Mesodermal cell (in vitro differentiated cells): ENCODE measurements at regions not wholly inside any gene's neighbourhood (a gene's known extent, or its start where the extent isn't known, plus 50 kb on each side); places are given as distances from the start of the nearest gene placed in this dataset.
"Not testable (repeated sequence)": the region's sequence is repeated elsewhere in the genome, so short reads cannot be mapped to it uniquely, and the experiment has no call there.

Source experiments
- H3K27ac ChIP-seq: 2 replicates; pipeline ENCODE4 v1.7.0; 2013; ENCODE audit warnings: mild to moderate bottlenecking, low read depth, low read length, moderate library complexity; ENCODE audit not compliant: severe bottlenecking
- H3K36me3 ChIP-seq: 2 replicates; pipeline ENCODE4 v1.7.1; 2013; ENCODE audit warnings: mild to moderate bottlenecking, low read length, moderate library complexity; ENCODE audit not compliant: control insufficient read depth, insufficient read depth
- H3K4me1 ChIP-seq: one replicate; pipeline ENCODE4 v1.7.1; 2013; ENCODE audit warnings: mild to moderate bottlenecking, low read length; ENCODE audit not compliant: insufficient read depth, control insufficient read depth, poor library complexity, severe bottlenecking
- H3K4me3 ChIP-seq: 2 replicates; pipeline ENCODE4 v1.7.0; 2013; ENCODE audit warnings: low read length, control low read depth, mild to moderate bottlenecking; ENCODE audit not compliant: insufficient read depth, poor library complexity, severe bottlenecking; ENCODE audit errors: extremely low read depth
- H3K9me3 ChIP-seq: 2 replicates; pipeline ENCODE4 v1.7.1; 2013; ENCODE audit warnings: mild to moderate bottlenecking, low read length, moderate library complexity; ENCODE audit not compliant: control insufficient read depth
- WGBS, 2 experiments: methylation state at CpG; one replicate each; pipeline ENCODE4 v1.1.5; 2013; ENCODE audit warnings: missing lambda C conversion rate in 2 of 2; ENCODE audit not compliant: insufficient coverage in 2 of 2; 5-methylcytosine and 5-hydroxymethylcytosine counted together

DNA sequence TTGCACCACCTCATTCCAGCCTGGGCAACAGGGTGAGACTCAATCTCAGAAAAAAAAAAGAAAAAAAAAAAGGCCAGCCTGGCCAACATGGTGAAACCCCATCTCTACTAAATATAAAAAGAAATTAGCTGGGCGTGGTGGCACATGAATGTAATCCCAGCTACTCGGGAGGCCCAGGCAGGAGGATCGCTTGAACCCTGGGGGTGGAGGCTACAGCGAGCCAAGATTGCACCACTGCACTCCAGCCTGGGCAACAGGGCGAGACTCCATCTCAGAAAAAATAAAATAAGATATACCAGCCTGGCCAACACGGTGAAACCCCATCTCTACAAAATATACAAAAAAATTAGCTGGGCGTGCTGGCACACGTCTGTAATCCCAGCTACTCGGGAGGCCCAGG lies 1602.3 kb downstream of the RPIA start:
- H3K36me3 ChIP-seq, H3K27ac ChIP-seq, H3K9me3 ChIP-seq, H3K4me3 ChIP-seq, H3K4me1 ChIP-seq: not testable (repeated sequence)
- 84 to 87% methylated on average over 5 of the region's 9 CpGs for WGBS, 2 experiments

DNA sequence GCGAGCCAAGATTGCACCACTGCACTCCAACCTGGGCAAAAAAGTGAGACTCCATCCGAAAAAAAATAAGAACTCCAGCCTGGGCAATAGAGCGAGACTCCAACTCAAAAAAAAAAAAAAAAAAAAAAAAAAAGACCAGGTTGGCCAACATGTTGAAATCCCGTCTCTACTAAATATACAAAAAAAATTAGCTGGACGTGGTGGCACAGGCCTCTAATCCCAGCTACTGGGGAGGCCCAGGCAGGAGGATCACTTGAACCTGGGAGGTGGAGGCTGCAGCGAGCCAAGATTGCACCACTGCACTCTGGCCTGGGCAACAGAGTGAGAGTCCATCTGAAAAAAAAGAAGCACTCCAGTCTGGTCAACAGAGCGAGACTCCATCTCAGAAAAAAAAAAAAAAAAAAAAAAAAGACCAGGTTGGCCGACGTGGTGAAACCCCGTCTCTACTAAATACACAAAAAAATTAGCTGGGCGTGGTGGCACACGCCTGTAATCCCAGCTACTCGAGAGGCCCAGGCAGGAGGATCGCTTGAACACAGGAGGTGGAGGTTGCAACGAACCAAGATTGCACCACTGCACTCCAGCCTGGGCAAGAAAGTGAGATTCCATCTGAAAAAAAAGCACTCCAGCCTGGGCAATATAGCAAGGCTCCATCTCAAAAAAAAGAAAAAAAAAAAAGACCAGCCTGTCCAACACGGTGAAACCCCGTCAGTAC lies 1603.7 kb downstream of the RPIA start:
- not testable (repeated sequence) for H3K9me3 ChIP-seq, H3K27ac ChIP-seq, H3K36me3 ChIP-seq, H3K4me3 ChIP-seq, H3K4me1 ChIP-seq
- WGBS, 2 experiments: 59 to 91% methylated on average over 5 of the region's 17 CpGs

DNA sequence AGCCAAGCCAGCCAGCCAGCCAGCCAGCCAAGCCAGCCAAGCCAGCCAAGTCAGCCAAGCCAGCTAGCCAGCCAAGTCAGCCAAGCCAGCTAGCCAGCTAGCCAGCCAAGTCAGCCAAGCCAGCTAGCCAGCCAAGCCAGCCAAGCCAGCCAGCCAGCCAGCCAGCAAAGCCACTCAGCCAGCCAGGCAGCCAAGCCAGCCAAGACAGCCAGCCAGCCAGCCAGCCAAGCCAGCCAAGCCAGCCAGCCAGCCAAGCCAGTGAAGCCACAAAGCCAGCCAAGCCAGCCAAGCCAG lies 1605.0 kb downstream of the RPIA start:
- H3K36me3 ChIP-seq, H3K4me3 ChIP-seq, H3K9me3 ChIP-seq, H3K4me1 ChIP-seq, H3K27ac ChIP-seq: not testable (repeated sequence)

DNA sequence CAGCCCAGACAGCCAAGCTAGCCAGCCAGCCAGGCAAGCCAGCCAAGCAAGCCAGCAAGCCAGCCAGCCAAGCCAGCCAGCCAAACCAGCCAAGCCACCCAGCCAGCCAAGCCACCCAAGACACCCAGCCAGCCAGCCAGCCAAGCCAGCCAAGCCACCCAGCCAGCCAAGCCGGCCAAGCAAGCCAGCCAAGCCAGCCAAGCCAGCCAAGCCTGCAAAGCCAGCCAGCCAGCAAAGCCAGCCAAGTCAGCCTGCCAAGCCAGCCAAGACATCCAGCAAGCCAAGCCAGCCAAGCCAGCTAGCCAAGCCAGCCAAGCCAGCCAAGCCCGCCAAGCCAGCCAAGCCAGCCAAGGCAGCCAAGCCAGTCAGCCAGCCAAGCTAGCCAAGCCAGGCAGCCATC lies 1606.2 kb downstream of the RPIA start:
- not testable (repeated sequence) for H3K9me3 ChIP-seq, H3K4me3 ChIP-seq, H3K27ac ChIP-seq, H3K4me1 ChIP-seq, H3K36me3 ChIP-seq
- no CpG with 5 or more reads among the region's 2 CpGs for WGBS, 2 experiments

DNA sequence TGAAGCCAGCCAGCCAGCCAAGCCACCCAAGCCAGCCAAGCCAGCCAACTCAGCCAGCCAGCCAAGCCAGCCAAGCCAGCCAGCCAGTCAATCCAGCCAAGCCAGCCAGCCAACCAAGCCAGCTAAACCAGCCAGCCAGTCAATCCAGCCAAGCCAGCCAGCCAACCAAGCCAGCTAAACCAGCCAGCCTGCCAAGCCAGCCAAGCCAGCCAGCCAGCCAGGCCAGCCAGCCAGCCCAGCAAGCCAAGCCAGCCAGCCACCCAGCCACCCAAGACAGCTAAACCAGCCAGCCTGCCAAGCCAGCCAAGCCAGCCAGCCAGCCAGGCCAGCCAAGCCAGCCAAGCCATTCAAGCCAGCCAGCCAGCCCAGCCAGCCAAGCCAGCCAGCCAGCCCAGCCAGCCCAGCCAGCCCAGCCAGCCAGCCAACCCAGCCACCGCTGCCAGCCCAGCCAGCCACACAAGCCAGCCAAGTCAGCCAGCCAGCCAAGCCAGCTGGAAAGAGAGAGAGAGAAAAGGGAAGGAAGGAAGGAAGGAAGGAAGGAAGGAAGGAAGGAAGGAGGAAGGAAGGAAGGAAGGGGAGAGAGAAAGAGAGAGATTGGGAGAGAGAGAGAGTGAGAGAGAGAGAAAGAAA lies 1606.8 kb downstream of the RPIA start:
- H3K36me3 ChIP-seq, H3K27ac ChIP-seq, H3K4me3 ChIP-seq, H3K9me3 ChIP-seq, H3K4me1 ChIP-seq: not testable (repeated sequence)
- WGBS, 2 experiments: no CpG with 5 or more reads among the region's 1 CpG

DNA sequence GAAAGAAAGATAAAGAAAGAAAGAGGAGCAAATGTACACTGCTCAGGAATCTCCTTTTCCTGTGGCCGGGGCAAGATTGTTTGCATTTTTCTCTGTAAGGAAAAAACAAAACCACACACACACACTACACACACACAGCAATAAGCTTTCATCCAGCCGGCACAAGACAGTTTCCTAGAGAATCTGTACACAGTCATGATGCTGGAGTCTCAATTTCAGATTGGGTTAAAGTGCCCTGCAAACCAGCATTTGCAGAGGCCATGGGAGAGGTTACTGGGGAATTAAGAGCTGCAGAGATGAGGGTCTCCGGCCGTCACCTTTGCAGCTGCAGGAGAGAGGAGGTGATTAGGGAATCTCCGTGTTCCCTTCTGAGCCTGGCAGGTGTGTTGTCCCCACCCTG lies 1607.5 kb downstream of the RPIA start:
- 67 to 80% methylated on average over 1 of the region's 5 CpGs for WGBS, 2 experiments
- not testable (repeated sequence) for H3K9me3 ChIP-seq, H3K4me1 ChIP-seq, H3K27ac ChIP-seq, H3K4me3 ChIP-seq, H3K36me3 ChIP-seq

DNA sequence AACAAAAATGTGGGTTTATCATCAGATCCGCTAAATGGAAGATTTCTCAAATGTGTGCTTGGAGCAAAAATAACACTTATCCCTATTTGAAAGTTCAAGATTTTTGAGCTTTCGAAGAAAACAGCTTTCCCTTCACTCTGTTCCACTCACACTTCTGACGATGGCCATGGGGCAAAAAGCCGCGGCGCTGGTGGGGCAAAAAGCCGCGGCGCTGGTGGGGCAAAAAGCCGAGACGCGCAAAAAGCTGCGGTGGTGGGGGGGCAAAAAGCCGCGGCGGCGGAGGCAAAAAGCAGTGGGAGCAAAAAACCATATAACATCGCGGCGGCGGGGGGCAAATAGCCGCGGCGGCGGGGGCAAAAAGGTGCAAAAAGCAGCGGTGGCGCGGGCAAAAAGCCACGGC lies 1631.5 kb downstream of the RPIA start:
- not testable (repeated sequence) for H3K4me3 ChIP-seq, H3K4me1 ChIP-seq, H3K36me3 ChIP-seq, H3K9me3 ChIP-seq, H3K27ac ChIP-seq
- WGBS, 2 experiments: 5 to 6% methylated on average over 9 to 13 of the region's 29 CpGs

DNA sequence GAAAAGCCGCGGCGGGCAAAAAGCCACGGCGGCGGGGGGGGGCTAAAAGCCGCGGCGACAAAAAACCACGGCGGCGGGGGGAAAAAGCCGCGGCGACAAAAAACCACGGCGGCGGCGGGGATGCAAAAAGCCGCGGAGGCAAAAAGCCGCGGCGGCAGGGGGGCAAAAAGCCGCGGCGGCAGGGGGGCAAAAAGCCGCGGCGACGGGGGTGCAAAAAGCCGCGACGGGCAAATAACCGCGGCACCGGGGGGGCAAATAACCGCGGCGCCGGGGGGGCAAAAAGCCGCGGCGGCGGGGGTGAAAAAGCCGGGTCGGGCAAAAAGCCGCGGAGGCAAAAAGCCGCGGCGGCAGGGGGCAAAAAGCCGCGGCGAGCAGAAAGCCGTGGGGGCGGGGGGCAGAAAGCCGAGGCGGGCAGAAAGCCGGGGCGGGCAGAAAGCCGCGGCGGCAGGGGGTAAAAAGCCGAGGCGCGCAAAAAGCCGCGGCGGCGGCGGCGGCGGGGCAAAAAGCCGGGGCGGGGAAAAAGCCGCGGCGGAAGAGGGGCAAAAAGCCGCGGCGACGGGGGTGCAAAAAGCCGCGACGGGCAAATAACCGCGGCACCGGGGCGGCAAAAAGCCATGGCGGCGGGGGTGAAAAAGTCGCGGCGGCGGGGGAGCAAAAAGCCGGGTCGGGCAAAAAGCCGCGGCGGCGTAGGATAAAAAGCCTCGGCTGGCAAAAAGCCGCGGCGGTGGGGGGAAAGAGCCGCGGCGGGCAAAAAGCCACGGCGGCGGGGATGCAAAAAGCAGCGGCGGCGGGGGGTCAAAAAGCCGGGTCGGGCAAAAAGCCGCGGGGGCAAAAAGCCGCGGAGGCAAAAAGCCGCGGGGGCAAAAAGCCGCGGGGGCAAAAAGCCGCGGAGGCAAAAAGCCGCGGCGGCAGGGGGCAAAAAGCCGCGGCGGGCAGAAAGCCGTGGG lies 1632.4 kb downstream of the RPIA start:
- 7 to 16% methylated on average over 37 to 43 of the region's 134 CpGs for WGBS, 2 experiments
- not testable (repeated sequence) for H3K9me3 ChIP-seq, H3K4me1 ChIP-seq, H3K27ac ChIP-seq, H3K36me3 ChIP-seq
- peak overlapping the region; percentile 36 for H3K4me3 ChIP-seq

DNA sequence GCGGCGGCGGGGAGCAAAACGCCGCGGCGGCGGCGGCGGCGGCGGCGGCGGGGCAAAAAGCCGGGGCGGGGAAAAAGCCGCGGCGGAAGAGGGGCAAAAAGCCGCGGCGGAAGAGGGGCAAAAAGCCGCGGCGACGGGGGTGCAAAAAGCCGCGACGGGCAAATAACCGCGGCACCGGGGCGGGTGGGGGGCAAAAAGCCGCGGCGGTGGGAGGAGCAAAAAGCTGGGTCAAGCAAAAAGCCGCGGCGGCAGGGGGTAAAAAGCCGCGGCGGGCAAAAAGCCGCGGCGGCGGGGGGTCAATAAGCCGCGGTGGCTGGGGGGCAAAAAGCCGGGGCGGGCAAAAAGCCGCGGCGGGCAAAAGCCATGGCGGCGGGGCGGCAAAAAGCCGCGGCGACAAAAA lies 1633.2 kb downstream of the RPIA start:
- H3K36me3 ChIP-seq, H3K27ac ChIP-seq, H3K9me3 ChIP-seq, H3K4me1 ChIP-seq: not testable (repeated sequence)
- WGBS, 2 experiments: 2 to 4% methylated on average over 19 to 20 of the region's 59 CpGs
- H3K4me3 ChIP-seq: peak overlapping the region; percentile 36

DNA sequence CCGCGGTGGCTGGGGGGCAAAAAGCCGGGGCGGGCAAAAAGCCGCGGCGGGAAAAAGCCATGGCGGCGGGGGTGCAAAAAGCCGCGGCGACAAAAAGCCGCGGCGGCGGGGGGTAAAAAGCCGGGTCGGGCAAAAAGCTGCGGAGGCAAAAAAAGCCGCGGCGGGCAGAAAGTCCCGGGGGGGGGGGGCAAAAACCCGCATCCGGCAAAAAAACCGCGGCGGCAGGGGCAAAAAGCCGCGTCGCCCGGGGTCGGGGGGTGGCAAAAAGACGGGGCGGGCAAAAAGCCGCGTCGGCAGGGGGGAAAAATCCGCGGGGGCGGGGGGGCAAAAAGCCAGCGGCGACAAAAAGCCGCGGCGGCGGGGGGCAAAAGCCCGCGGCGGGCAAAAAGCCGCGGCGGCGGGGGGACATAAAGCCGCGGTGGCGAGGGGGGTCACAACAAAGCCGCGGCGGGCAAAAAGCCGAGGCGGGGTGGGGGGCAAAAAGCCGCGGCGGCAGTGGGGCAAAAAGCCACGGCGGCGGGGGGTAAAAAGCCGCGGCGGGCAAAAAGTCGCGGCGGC lies 1634.4 kb downstream of the RPIA start:
- 9 to 10% methylated on average over 16 to 31 of the region's 74 CpGs for WGBS, 2 experiments

DNA sequence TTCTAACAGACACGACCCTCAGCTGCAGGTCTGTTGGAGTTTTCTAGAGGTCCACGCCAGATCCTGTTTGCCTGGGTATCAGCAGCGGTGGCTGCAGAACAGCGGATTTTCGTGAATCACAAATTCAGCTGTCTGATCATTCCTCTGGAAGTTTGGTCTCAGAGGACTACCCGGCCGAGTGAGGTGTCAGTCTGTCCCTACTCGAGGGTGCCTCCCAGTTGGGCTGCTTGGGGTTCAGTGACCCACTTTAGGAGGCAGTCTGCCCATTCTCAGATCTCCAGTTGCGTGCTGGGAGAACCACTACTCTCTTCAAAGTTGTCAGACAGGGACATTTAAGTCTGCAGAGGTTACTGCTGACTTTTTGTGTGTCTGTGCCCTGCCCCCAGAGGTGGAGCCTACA lies 1664.1 kb downstream of the RPIA start:
- H3K36me3 ChIP-seq, H3K4me1 ChIP-seq, H3K9me3 ChIP-seq, H3K27ac ChIP-seq, H3K4me3 ChIP-seq: not testable (repeated sequence)
- WGBS, 2 experiments: 47% methylated on average over 3 of the region's 9 CpGs; no CpG with 5 or more reads in 1 of the 2 experiments

More for the DNA sequence above, 1634.4 kb downstream of the RPIA start:
- H3K9me3 ChIP-seq, H3K4me1 ChIP-seq, H3K36me3 ChIP-seq, H3K27ac ChIP-seq: not testable (repeated sequence)
- H3K4me3 ChIP-seq: peak overlapping the region; percentile 16
